ENCODE measurements at regions not wholly inside any gene's neighbourhood (a gene's known extent, or its start where the extent isn't known, plus 50 kb on each side); places are given as distances from the start of the nearest gene placed in this dataset.

DNA sequence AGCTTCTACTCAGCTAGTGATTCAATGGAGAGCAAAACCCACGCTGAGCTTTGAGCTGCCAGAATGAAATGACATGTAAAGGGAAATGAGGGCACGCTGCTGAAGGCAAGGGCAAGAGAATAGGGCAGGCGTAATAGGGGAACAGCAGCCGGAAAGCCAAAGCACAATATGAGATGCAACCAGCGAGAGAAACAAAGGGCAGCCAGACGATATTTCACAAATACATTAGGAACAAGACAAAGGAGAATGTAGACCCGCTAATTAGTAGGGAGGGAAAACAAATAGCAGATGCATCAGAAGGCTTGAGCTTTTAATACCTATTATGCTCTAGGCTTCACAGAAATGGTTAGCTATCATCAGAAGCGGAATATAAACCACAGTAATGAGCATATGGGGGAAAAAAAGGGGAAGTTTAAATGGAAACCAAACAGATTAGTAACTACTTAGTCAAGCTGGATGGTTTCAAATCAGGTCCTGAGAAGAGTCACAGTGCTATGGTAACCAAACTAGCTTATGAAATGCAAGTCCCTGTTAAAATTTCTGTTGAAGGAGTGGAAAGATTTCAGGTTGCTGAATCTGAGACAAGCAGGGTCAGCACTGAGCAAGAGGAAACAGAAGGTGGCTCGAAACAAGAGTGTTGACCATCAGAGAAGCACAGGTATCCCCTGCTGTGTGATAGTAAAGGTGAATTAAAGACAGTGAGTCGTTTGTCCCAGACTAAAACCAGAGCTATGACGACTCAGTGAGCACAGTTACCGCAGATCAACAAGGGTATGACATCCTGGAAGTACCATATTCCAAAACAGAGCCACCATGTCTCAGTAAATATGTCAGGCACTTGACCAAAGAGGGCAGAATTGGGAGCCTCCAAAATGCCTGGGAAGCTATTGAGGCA is 496.9 kb upstream of the CELF2 start:
- TF ChIP-seq, protein P1, sequence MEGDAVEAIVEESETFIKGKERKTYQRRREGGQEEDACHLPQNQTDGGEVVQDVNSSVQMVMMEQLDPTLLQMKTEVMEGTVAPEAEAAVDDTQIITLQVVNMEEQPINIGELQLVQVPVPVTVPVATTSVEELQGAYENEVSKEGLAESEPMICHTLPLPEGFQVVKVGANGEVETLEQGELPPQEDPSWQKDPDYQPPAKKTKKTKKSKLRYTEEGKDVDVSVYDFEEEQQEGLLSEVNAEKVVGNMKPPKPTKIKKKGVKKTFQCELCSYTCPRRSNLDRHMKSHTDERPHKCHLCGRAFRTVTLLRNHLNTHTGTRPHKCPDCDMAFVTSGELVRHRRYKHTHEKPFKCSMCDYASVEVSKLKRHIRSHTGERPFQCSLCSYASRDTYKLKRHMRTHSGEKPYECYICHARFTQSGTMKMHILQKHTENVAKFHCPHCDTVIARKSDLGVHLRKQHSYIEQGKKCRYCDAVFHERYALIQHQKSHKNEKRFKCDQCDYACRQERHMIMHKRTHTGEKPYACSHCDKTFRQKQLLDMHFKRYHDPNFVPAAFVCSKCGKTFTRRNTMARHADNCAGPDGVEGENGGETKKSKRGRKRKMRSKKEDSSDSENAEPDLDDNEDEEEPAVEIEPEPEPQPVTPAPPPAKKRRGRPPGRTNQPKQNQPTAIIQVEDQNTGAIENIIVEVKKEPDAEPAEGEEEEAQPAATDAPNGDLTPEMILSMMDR (IDR thresholded peaks at IDR 0.05; ENCODE audit: insufficient read depth, low read length) = no peak
- TF ChIP-seq SPI1 (IDR thresholded peaks at IDR 0.05; ENCODE audit: borderline replicate concordance, low read depth) (no peak), GABPA (IDR thresholded peaks at IDR 0.05; ENCODE audit: low read depth) (no peak), POLR2AphosphoS5 (IDR thresholded peaks at IDR 0.05; ENCODE audit: low read depth) (no peak)
- TF ChIP-seq, protein P2, sequence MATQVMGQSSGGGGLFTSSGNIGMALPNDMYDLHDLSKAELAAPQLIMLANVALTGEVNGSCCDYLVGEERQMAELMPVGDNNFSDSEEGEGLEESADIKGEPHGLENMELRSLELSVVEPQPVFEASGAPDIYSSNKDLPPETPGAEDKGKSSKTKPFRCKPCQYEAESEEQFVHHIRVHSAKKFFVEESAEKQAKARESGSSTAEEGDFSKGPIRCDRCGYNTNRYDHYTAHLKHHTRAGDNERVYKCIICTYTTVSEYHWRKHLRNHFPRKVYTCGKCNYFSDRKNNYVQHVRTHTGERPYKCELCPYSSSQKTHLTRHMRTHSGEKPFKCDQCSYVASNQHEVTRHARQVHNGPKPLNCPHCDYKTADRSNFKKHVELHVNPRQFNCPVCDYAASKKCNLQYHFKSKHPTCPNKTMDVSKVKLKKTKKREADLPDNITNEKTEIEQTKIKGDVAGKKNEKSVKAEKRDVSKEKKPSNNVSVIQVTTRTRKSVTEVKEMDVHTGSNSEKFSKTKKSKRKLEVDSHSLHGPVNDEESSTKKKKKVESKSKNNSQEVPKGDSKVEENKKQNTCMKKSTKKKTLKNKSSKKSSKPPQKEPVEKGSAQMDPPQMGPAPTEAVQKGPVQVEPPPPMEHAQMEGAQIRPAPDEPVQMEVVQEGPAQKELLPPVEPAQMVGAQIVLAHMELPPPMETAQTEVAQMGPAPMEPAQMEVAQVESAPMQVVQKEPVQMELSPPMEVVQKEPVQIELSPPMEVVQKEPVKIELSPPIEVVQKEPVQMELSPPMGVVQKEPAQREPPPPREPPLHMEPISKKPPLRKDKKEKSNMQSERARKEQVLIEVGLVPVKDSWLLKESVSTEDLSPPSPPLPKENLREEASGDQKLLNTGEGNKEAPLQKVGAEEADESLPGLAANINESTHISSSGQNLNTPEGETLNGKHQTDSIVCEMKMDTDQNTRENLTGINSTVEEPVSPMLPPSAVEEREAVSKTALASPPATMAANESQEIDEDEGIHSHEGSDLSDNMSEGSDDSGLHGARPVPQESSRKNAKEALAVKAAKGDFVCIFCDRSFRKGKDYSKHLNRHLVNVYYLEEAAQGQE (IDR thresholded peaks at IDR 0.05; ENCODE audit: insufficient replicate concordance, low read depth) = no peak

Data from HL-60 (cell line).